ENCODE measurements at regions not wholly inside any gene's neighbourhood (a gene's known extent, or its start where the extent isn't known, plus 50 kb on each side); places are given as distances from the start of the nearest gene placed in this dataset.

DNA sequence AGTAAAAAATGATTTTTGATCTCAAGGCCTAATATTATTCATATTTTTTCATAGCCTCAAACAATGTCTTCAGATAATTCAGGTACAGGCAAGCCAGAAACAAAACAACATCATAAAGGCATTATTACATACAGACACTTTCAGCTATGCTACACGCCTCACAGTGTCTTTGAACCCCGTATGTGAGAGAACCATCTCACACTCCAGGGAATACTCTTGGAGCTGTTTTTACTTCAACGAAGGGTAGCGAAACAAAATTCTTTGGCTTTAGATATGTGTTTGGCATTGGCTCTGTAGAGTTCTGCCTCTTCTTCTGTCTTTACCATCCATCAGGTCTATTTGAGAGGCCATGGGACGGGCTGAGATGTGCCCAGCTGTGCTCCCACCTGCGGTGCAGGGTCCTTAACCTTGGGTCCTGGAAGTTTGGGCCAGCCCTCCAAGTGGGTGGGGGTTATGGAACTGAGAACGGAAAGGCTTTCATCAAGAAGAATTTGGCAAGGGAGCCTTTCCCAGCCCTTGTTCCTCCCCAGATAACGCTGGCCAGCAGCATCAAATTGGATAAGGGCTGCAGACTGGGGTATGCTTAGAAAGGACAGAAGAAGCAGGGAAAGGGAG is 276.9 kb downstream of the TCF7L2 start:
- ChIA-PET POLR2A (ENCODE audit: low non-redundant PET) (no interaction called here), CTCF (interaction anchor here (0.6 kb wide), 1 partner anchor 222 kb away, joined by 3 read pairs; no protein-coding TSS in a partner anchor)
- no peak for TF ChIP-seq CTCF (conservative IDR thresholded peaks at IDR 0.05; ENCODE audit: low read depth)
- DNase-seq (ENCODE audit: low spot score): no peak
- H3K27ac ChIP-seq: no peak overlapping the region

DNA sequence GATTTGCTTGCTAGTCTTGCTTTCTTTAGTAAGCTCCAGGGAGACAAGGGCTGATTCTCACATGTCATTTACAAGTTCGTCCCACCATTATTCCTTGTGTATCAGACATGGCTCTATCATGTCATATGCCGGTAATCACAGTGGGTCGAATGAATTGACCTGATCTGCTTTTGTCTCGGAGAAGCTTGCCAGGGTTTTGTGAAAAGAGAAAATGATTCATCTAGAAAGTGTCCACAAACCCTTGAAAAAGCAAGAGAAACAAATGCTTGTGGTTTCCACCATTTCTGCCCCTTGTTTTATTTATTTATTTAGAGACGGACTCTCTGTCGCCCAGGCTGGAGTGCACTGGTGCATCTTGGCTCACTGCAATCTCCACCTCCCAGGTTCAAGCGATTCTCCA is 278.5 kb downstream of the TCF7L2 start:
- H3K27ac ChIP-seq: no peak overlapping the region
- DNase-seq (ENCODE audit: low spot score): no peak
- ChIA-PET POLR2A (ENCODE audit: low non-redundant PET) (no interaction called here), CTCF (no interaction called here)
- TF ChIP-seq CTCF (conservative IDR thresholded peaks at IDR 0.05; ENCODE audit: low read depth): no peak

- ChIA-PET CTCF (no interaction called here), POLR2A (ENCODE audit: low non-redundant PET) (no interaction called here)
- no peak overlapping the region for H3K27ac ChIP-seq
- no peak for TF ChIP-seq CTCF (conservative IDR thresholded peaks at IDR 0.05; ENCODE audit: low read depth)
- no peak for DNase-seq (ENCODE audit: low spot score)
Measured at GRCh38 chr10:113230011-113230610, 280.1 kb downstream of the TCF7L2 start.

DNA sequence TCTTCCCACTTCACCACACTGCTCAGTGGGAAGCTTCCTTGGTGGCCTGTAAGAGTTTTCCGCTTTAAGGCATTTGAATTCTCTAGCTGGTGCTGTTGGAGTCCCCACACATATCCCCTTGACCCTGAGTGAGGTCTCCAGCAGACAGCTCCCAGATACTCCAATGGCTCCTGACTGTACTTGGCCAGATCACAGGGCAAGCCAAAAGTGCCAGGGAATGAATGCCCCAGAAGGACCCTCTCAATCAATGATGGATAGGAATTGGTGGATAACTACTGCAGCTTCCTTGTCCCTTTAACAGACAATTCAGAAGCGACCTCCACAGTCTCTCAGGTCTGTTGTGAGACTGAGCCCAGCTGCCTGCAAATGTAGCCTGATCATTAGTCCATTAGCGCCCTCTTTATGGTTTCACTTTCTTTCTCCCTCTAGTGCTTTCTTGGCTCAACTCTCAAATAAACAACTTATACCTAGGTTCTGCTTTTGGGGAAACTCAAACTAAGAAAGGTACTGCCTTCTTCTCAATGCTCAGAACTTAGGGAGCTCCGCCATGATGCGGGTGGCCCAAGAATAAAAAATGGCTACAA is 283.0 kb downstream of the TCF7L2 start:
- CTCF ChIA-PET: interaction anchor here (1.0 kb wide), 1 partner anchor 14 kb away, joined by 3 read pairs; no protein-coding TSS in a partner anchor
- no peak for TF ChIP-seq CTCF (conservative IDR thresholded peaks at IDR 0.05; ENCODE audit: low read depth)
- H3K27ac ChIP-seq: no peak overlapping the region
- no peak for DNase-seq (ENCODE audit: low spot score)
- POLR2A ChIA-PET (ENCODE audit: low non-redundant PET): no interaction called here

DNA sequence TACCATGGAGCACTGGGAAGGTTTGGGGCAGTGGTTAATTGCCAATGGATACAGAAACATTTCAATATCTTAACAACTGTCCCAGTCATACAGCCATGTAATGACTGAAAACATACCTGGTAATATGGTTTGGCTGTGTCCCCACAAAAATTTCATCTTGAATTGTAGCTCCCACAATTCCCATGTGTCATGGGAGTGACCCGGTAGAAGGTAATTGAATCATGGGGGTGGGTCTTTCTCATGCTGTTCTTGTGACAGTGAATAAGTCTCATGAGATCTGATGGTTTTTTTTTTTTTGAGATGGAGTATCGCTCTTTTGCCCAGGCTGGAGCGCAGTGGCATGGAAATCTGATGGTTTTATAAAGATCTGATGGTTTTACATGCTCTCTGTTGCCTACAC is 284.4 kb downstream of the TCF7L2 start:
- POLR2A ChIA-PET (ENCODE audit: low non-redundant PET): no interaction called here
- no peak for TF ChIP-seq CTCF (conservative IDR thresholded peaks at IDR 0.05; ENCODE audit: low read depth)
- CTCF ChIA-PET: interaction anchor here (0.6 to 0.7 kb wide), 4 partner anchors 10 to 711 kb away, joined by 3 to 5 read pairs (median 4); no protein-coding TSS in a partner anchor
- H3K27ac ChIP-seq: no peak overlapping the region
- no peak for DNase-seq (ENCODE audit: low spot score)

- CTCF ChIA-PET: no interaction called here
- POLR2A ChIA-PET (ENCODE audit: low non-redundant PET): no interaction called here
- H3K27ac ChIP-seq: no peak overlapping the region
- no peak for TF ChIP-seq CTCF (conservative IDR thresholded peaks at IDR 0.05; ENCODE audit: low read depth)
- no peak for DNase-seq (ENCODE audit: low spot score)
Measured at GRCh38 chr10:113235508-113235907, 285.5 kb downstream of the TCF7L2 start.

All from RWPE1 (cell line).